Naive thymus-derived CD4-positive, alpha-beta T cell (primary cell): ENCODE measurements at regions not wholly inside any gene's neighbourhood (a gene's known extent, or its start where the extent isn't known, plus 50 kb on each side); places are given as distances from the start of the nearest gene placed in this dataset.

Experiments
- ATAC-seq: fragments of 150-1000 bp; cut with Tn5 transposase; 2 replicates; pipeline ENCODE4 v1.10.0; 2021; ENCODE audit warnings: mild to moderate bottlenecking, moderate library complexity
- CTCF ChIA-PET: fragments of 350-600 bp; sonication (Branson Sonifier 250); formaldehyde crosslinking; loops from one replicate; lab custom pipeline; 2021; ENCODE audit warnings: antibody characterized with exemption; lab: Charles Lee
- POLR2A ChIA-PET: fragments of 350-600 bp; sonication (Branson Sonifier 250); formaldehyde crosslinking; loops from one replicate; lab custom pipeline; 2021; ENCODE audit warnings: antibody characterized with exemption, inconsistent platforms; lab: Charles Lee
- DNase-seq, 9 donors: peaks; one replicate each; pipeline versions ENCODE4 v3.0.0 to v3.0.0-alpha.2; 2020 to 2022; ENCODE audit warnings: mixed read lengths in 1 of 9
- H3K27ac ChIP-seq: one replicate; pipeline ENCODE4 v1.7.0; 2013; ENCODE audit warnings: mild to moderate bottlenecking, low read depth, low read length, moderate library complexity
- H3K27me3 ChIP-seq, 2 donors: one replicate each; pipeline ENCODE4 v1.7.0; 2013; ENCODE audit warnings: low read length in 2 of 2, mild to moderate bottlenecking in 2 of 2, moderate library complexity in 2 of 2; ENCODE audit not compliant: control insufficient read depth in 2 of 2, insufficient read depth in 2 of 2
- H3K36me3 ChIP-seq, 3 experiments: 1 replicate in 2 of 3; 2 replicates in 1 of 3; pipeline ENCODE4 v1.7.0; 2013; ENCODE audit warnings: low read length in 3 of 3, mild to moderate bottlenecking in 3 of 3, moderate library complexity in 1 of 3; ENCODE audit not compliant: insufficient read depth in 3 of 3, control insufficient read depth in 2 of 3
- H3K4me1 ChIP-seq, 2 donors: one replicate each; pipeline ENCODE4 v1.7.0; 2013; ENCODE audit warnings: low read length in 2 of 2, mild to moderate bottlenecking in 2 of 2, moderate library complexity in 1 of 2; ENCODE audit not compliant: control insufficient read depth in 2 of 2, insufficient read depth in 2 of 2
- H3K4me3 ChIP-seq: 2 replicates; pipeline ENCODE4 v1.7.0; 2013; ENCODE audit warnings: mild to moderate bottlenecking, low read length
- H3K9me3 ChIP-seq, 3 experiments: 1 replicate in 2 of 3; 2 replicates in 1 of 3; pipeline ENCODE4 v1.7.0; 2013; ENCODE audit warnings: low read length in 3 of 3; ENCODE audit not compliant: control insufficient read depth in 2 of 3
- H3K27ac Mint-ChIP-seq, 9 donors: one replicate each; pipeline ENCODE4 v1.8.0; 2020 to 2022; ENCODE audit warnings: mixed read lengths in 9 of 9, mild to moderate bottlenecking in 8 of 9, moderate library complexity in 5 of 9, inconsistent platforms in 2 of 9
- H3K27me3 Mint-ChIP-seq, 5 donors: one replicate each; pipeline ENCODE4 v1.8.0; 2021 to 2022; ENCODE audit warnings: mixed read lengths in 5 of 5, mild to moderate bottlenecking in 1 of 5
- H3K36me3 Mint-ChIP-seq, 5 donors: one replicate each; pipeline ENCODE4 v1.8.0; 2020 to 2022; ENCODE audit warnings: mixed read lengths in 5 of 5, mild to moderate bottlenecking in 3 of 5, inconsistent platforms in 1 of 5
- H3K4me1 Mint-ChIP-seq, 7 donors: one replicate each; pipeline ENCODE4 v1.8.0; 2020 to 2022; ENCODE audit warnings: mixed read lengths in 7 of 7, mild to moderate bottlenecking in 3 of 7, inconsistent platforms in 1 of 7
- H3K4me3 Mint-ChIP-seq, 10 donors: one replicate each; pipeline ENCODE4 v1.8.0; 2020 to 2022; ENCODE audit warnings: mild to moderate bottlenecking in 10 of 10, mixed read lengths in 10 of 10, moderate library complexity in 6 of 10, inconsistent platforms in 2 of 10
- H3K9me3 Mint-ChIP-seq, 11 donors: one replicate each; pipeline ENCODE4 v1.8.0; 2020 to 2022; ENCODE audit warnings: mixed read lengths in 11 of 11, mild to moderate bottlenecking in 4 of 11, inconsistent platforms in 1 of 11, moderate library complexity in 1 of 11
- intact Hi-C, 2 donors: fragments of 100-400 bp; cut with micrococcal nuclease; formaldehyde crosslinking; loops; one replicate each; pipeline ENCODE4 v1.15.1; 2023

GRCh38 chr13:87788363-87788762 is 117.2 kb downstream of the SLITRK5 start:
- POLR2A ChIA-PET: no interaction called here
- Mint-ChIP-seq H3K9me3 (peaks cover 0 to 11% (median 3%) of the 10 kb centered on the region in 11 donors), H3K27ac (no peak overlapping the region), H3K27me3 (no peaks in the 10 kb centered on the region), H3K36me3 (no peaks in the 10 kb centered on the region), H3K4me3 (no peak overlapping the region), H3K4me1 (peaks cover 0 to 1% (median 0%) of the 10 kb centered on the region in 7 donors)
- no peak for ATAC-seq
- intact Hi-C loops: no loop called here
- Histone ChIP-seq H3K4me3 (no peak overlapping the region), H3K9me3 (no peaks in the 10 kb centered on the region), H3K27ac (no peak overlapping the region), H3K27me3 (no peaks in the 10 kb centered on the region), H3K4me1 (no peaks in the 10 kb centered on the region), H3K36me3 (no peaks in the 10 kb centered on the region)
- CTCF ChIA-PET: no interaction called here
- DNase-seq: no peak

DNA sequence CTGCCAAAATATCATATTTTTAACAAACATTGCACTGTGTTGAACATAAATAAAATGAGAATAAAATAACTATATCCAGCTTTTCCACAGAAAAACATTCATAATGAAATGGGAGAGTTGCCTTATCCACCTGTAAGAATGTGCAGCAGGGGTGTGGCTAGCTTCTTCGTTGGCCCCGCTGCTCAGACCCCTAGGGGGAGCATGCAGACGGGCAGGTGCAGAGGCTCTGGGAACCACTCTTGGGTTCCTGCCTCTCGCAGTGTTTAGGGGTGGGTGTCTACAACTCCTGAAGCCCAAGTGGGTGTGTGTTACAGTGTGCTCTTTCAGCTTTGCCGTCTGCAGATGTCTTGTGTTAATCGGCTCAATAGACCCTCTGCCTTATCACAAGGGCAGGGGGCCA is 121.7 kb downstream of the SLITRK5 start:
- Mint-ChIP-seq H3K27ac (no peak overlapping the region), H3K4me3 (no peak overlapping the region), H3K4me1 (peaks cover 0 to under 1% (median 0%) of the 10 kb centered on the region in 7 donors), H3K27me3 (no peaks in the 10 kb centered on the region), H3K36me3 (no peaks in the 10 kb centered on the region), H3K9me3 (peaks cover 2 to 13% (median 6%) of the 10 kb centered on the region in 11 donors)
- Histone ChIP-seq H3K4me3 (no peak overlapping the region), H3K4me1 (no peaks in the 10 kb centered on the region), H3K36me3 (no peaks in the 10 kb centered on the region), H3K27ac (no peak overlapping the region), H3K9me3 (no peaks in the 10 kb centered on the region), H3K27me3 (no peaks in the 10 kb centered on the region)
- ChIA-PET POLR2A (no interaction called here), CTCF (no interaction called here)
- DNase-seq (no peak), ATAC-seq (no peak)
- intact Hi-C loops: no loop called here

DNA sequence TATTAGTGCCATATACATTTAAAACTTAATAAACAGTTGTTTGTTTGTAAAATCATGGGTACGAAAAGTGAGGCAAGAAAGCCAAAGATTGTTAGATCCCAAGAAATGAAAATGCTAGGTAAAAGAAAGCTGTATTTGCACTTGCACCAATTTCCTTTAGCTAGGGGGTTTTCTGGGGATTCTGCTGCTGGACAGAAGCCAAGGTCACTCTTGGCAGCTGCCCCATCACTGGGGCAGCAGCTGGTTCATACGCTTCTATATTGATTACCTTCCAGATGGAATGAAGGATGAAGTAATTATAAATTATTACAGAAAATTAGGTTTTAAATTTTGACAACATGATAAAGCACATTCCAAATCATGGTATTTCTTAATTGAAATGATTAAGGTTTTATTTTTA is 127.4 kb downstream of the SLITRK5 start:
- no peak overlapping the region for H3K27ac ChIP-seq
- H3K4me3 Mint-ChIP-seq: no peak overlapping the region
- H3K27ac Mint-ChIP-seq: no peak overlapping the region
- H3K27me3 ChIP-seq: no peaks in the 10 kb centered on the region
- ChIA-PET CTCF (no interaction called here), POLR2A (no interaction called here)
- H3K27me3 Mint-ChIP-seq: no peaks in the 10 kb centered on the region
- no peaks in the 10 kb centered on the region for H3K36me3 ChIP-seq
- no peaks in the 10 kb centered on the region for H3K9me3 ChIP-seq
- ATAC-seq (no peak), DNase-seq (no peak)
- H3K36me3 Mint-ChIP-seq: no peaks in the 10 kb centered on the region
- H3K4me1 ChIP-seq: no peaks in the 10 kb centered on the region
- intact Hi-C loops: no loop called here
- no peaks in the 10 kb centered on the region for H3K4me1 Mint-ChIP-seq
- H3K9me3 Mint-ChIP-seq: peaks cover 0 to 8% (median 0%) of the 10 kb centered on the region in 11 donors
- no peak overlapping the region for H3K4me3 ChIP-seq

- DNase-seq: no peak
Observed at GRCh38 chr13:87810391-87810801, 139.2 kb downstream of the SLITRK5 start.

GRCh38 chr13:87810920-87811344 is 139.8 kb downstream of the SLITRK5 start:
- intact Hi-C loops: no loop called here
- H3K27ac Mint-ChIP-seq: no peak overlapping the region
- no peaks in the 10 kb centered on the region for H3K9me3 ChIP-seq

More at GRCh38 chr13:87810391-87810801, 139.2 kb downstream of the SLITRK5 start:
- no peaks in the 10 kb centered on the region for H3K36me3 Mint-ChIP-seq
- no peak overlapping the region for H3K27ac ChIP-seq
- H3K9me3 ChIP-seq: no peaks in the 10 kb centered on the region
- ATAC-seq: no peak
- intact Hi-C loops: no loop called here
- no peaks in the 10 kb centered on the region for H3K4me1 Mint-ChIP-seq
- H3K27me3 Mint-ChIP-seq: no peaks in the 10 kb centered on the region
- H3K4me1 ChIP-seq: no peaks in the 10 kb centered on the region
- ChIA-PET CTCF (no interaction called here), POLR2A (no interaction called here)
- peaks cover 0 to 6% (median 0%) of the 10 kb centered on the region in 11 donors for H3K9me3 Mint-ChIP-seq
- no peaks in the 10 kb centered on the region for H3K36me3 ChIP-seq
- H3K27ac Mint-ChIP-seq: no peak overlapping the region
- H3K4me3 Mint-ChIP-seq: no peak overlapping the region
- no peak overlapping the region for H3K4me3 ChIP-seq
- H3K27me3 ChIP-seq: no peaks in the 10 kb centered on the region

GRCh38 chr13:87814403-87814802 is 143.2 kb downstream of the SLITRK5 start:
- Mint-ChIP-seq H3K4me3 (no peak overlapping the region), H3K9me3 (peaks cover 0 to 6% (median 0%) of the 10 kb centered on the region in 11 donors), H3K27ac (no peak overlapping the region), H3K36me3 (no peaks in the 10 kb centered on the region), H3K27me3 (no peaks in the 10 kb centered on the region), H3K4me1 (no peaks in the 10 kb centered on the region)
- ChIA-PET POLR2A (no interaction called here), CTCF (interaction anchor here (0.6 kb wide), 1 partner anchor 1042 kb away, joined by 3 read pairs; no protein-coding TSS in a partner anchor)
- Histone ChIP-seq H3K36me3 (no peaks in the 10 kb centered on the region), H3K4me1 (no peaks in the 10 kb centered on the region), H3K4me3 (no peak overlapping the region), H3K27me3 (no peaks in the 10 kb centered on the region), H3K9me3 (no peaks in the 10 kb centered on the region), H3K27ac (no peak overlapping the region)
- intact Hi-C loops: no loop called here
- DNase-seq: no peak
- ATAC-seq: no peak

More at GRCh38 chr13:87810920-87811344, 139.8 kb downstream of the SLITRK5 start:
- Histone ChIP-seq H3K27me3 (no peaks in the 10 kb centered on the region), H3K36me3 (no peaks in the 10 kb centered on the region), H3K27ac (no peak overlapping the region), H3K4me3 (no peak overlapping the region), H3K4me1 (no peaks in the 10 kb centered on the region)
- H3K4me3 Mint-ChIP-seq: no peak overlapping the region
- H3K36me3 Mint-ChIP-seq: no peaks in the 10 kb centered on the region
- H3K4me1 Mint-ChIP-seq: no peaks in the 10 kb centered on the region
- ATAC-seq: no peak
- POLR2A ChIA-PET: no interaction called here
- H3K9me3 Mint-ChIP-seq: peaks cover 0 to 6% (median 0%) of the 10 kb centered on the region in 11 donors
- no peaks in the 10 kb centered on the region for H3K27me3 Mint-ChIP-seq
- DNase-seq: no peak
- CTCF ChIA-PET: no interaction called here

DNA sequence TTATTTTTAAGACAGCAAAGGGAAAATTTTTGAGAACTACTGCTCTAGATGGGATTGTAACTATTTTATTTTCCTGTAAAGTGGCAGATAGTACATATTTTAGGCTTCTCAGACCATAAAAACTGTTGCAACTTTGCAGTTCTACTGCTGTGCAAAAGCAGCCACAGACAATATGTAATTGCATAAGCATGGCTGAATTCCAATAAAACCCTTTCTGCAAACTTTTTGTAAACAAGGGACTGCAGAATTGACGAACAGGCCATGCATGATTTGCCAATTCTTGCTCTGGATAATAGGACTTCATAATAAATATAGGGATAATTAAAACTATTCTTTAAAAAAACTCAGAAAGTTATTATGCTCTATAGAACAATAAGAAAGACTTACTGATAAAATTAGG is 149.1 kb downstream of the SLITRK5 start:
- no peak overlapping the region for H3K27ac Mint-ChIP-seq
- ChIA-PET POLR2A (no interaction called here), CTCF (no interaction called here)
- H3K4me1 Mint-ChIP-seq: no peaks in the 10 kb centered on the region
- H3K27ac ChIP-seq: no peak overlapping the region
- H3K4me3 ChIP-seq: no peak overlapping the region
- H3K9me3 ChIP-seq: no peaks in the 10 kb centered on the region
- H3K27me3 Mint-ChIP-seq: no peaks in the 10 kb centered on the region
- H3K36me3 ChIP-seq: no peaks in the 10 kb centered on the region
- no peaks in the 10 kb centered on the region for H3K4me1 ChIP-seq
- no peak for ATAC-seq
- H3K9me3 Mint-ChIP-seq: peaks cover 0 to 6% (median 0%) of the 10 kb centered on the region in 11 donors
- no peak for DNase-seq
- intact Hi-C loops: no loop called here
- no peaks in the 10 kb centered on the region for H3K27me3 ChIP-seq
- H3K36me3 Mint-ChIP-seq: no peaks in the 10 kb centered on the region
- no peak overlapping the region for H3K4me3 Mint-ChIP-seq
